ENCODE measurements at regions not wholly inside any gene's neighbourhood (a gene's known extent, or its start where the extent isn't known, plus 50 kb on each side); places are given as distances from the start of the nearest gene placed in this dataset.
"Not testable (repeated sequence)": the region's sequence is repeated elsewhere in the genome, so short reads cannot be mapped to it uniquely, and the experiment has no call there.

- DNase-seq (ENCODE audit: low spot score) = no peak
Observed at GRCh38 chr6:169862043-169862891, 110.8 kb downstream of the ERMARD start.

DNA sequence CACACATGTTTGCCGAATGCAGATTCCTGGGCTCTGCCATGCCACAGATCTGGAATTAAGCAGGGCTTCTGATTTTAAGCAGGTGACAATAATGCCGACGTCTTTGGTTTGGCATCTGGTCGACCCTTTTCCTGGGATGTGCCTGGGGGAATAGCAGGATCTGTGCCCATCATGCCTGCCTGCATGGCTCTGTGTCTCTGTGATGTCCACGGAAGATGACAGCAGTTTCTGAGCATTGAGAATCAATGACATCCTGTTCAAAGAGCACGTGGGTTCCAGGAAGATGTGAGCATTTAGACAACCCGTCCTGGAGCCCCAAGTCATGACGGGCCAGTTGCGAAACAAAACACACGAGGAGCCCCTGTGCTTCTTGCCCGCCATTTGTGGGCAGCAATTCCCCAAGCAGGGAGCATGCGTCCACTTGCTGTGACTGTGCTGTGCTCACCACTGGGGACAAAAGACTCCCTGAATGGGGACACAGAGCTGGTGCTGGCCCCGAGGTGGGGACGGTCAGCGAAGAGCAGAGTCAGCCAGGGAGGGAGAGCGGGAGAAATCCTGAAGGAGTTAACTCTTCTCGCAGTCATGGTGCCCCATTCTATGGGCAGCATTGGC, 110.1 kb downstream of the ERMARD start:
- DNase-seq (ENCODE audit: low spot score) = no peak

DNA sequence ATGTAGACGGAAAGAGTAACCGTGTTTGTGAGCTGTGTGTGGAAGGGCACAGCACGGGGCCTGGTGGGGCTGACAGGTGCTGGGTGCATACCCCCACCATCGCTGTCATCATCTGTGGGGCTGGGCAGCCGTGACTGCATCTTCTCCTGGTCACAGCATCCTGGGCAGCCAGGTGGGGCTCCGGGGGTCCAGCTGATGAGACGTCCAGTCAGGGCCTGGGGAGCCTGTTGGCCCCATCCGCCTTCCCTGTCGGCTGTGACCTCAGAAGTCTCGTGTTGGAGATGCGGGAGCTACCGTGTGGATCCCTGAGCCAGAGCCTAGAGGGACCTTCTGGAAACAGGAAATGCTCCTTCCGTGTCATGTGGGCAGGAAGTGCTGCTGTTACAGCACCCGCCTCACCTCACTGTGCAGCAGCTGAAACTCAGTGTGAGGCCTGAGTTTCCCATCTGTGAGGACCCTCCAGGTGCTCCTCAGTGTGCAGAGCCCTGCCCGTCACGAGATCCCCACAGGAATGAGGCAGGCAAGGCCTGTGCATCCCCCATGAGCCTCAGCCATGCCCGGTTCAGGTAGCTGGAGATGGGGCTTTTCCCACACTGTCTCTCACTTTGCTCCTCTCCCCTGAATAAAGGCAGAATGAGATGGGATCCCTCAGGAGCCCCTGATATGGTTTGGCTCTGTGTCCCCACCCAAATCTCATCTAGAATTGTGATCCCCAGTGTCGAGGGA, 108.7 kb downstream of the ERMARD start:
- no peak for DNase-seq (ENCODE audit: low spot score)

DNA sequence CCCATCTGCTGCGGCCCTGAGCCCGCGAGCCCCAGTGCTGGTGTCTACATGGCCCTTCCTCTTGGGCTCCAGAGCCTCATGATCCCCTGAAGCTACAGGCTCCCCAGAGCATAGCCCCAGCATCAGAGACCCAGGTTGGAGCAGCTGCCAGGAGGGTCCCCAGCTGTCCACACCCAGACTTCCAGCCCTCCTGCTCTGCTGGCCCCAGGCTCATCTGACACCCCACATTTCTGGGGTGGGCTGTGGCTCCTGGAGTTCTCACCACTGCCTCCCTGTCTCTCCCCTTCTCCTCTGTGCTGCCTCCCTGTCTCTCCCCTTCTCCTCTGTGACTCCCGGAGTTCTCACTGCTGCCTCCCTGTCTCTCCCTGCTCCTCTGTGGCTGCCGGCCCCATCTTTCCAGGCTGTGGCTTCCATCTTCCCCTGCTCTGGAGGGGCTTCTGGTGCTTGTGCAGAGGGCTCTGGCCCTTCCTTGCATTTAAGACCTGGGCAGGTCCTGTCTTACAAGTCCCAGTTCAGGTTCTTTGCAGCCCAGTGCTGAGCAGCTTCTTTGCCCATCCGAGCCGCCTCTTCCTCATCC, 108.1 kb downstream of the ERMARD start:
- DNase-seq (ENCODE audit: low spot score) = no peak

DNA sequence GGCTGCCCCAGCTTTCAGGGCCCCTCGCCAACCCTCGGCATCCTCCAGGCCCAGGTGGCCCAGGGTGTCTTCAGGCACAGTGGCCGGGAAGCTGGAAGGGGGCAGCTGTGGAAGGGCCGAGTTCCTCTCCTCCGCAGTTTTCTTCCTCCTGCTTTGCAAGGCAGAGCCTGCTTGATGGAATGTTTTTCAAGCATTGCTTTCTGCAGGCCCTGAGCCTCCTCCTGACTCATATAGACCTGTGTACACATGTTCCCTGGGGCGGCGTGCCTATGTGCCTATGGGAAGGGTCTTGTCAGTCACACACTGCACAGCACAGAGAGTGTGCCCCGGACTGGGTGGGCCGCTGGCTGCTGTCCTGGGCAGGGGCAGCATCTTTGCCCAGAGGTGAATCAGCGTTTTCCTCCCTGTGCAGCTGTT, 107.5 kb downstream of the ERMARD start:
- DNase-seq (ENCODE audit: low spot score) = no peak

GRCh38 chr6:169858293-169858934, 107.0 kb downstream of the ERMARD start:
- DNase-seq (ENCODE audit: low spot score) = no peak

DNA sequence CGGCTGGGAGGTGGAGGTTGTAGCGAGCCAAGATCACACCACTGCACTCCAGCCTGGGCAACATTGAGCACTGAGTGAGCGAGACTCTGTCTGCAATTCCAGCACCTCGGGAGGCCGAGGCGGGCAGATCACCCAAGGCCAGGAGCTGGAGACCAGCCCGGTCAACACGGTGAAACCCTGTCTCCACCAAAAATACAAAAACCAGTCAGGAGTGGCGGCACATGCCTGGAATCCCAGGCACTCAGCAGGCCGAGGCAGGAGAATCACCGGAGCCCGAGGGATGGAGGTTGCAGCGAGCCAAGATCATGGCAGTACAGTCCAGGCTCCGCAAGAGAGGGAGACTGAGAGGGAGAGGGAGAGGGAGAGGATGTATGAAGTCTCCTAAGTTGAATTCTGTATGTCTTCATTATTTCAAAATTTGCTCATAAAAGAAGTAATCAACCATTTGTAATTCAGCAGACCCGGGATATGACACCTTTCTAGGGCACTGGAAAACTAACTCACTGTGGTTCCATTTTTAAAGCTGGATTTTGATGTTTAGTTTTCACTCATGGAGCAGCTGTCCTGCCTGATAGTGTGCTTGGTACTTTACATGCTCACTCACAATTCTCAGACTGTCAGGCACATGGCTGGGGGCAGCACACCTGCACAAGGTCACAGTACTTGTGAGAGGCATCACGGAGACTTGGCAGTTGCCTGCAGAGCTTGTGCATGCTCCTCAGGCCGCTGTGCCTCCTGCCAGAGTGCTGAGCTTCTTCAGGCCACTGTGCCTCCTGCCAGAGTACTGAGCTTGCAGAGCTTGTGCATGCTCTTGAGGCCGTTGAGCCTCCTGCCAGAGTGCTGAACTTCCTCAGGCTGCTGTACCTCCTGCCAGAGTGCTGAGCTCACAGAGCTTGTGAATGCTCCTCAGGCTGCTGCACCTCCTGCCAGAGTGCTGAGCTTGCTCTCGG, 106.2 kb downstream of the ERMARD start:
- DNase-seq (ENCODE audit: low spot score) = no peak

DNA sequence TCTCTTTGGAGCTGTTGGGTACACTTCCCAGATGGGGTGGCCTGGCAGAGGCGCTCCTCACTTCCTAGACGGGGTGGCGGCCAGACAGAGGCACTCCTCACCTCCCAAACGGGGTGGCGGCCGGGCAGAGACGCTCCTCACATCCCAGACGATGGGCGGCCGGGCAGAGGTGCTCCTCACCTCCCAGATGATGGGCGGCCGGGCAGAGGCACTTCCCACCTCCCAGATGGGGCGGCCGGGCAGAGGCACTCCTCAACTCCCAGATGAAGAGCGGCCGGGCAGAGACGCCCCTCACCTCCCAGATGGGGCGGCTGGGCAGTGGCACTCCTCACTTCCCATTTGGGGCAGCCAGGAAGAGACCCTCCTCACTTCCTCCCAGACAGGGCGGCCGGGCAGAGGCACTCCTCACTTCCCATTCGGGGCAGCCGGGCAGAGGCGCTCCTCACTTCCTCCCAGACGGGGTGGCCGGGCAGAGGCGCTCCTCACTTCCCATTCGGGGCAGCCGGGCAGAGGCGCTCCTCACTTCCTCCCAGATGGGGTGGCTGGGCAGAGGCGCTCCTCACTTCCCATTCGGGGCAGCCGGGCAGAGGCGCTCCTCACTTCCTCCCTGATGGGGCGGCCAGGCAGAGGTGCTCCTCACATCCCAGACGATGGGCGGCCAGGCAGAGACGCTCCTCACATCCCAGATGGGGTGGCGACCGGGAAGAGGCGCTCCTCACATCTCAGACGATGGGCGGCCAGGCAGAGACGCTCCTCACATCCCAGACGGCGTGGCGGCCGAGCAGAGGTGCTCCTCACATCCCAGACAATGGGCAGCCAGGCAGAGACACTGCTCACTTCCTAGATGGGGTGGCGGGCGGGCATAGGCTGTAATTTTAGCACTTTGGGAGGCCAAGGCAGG, 105.3 kb downstream of the ERMARD start:
- DNase-seq (ENCODE audit: low spot score) = not testable (repeated sequence)

DNA sequence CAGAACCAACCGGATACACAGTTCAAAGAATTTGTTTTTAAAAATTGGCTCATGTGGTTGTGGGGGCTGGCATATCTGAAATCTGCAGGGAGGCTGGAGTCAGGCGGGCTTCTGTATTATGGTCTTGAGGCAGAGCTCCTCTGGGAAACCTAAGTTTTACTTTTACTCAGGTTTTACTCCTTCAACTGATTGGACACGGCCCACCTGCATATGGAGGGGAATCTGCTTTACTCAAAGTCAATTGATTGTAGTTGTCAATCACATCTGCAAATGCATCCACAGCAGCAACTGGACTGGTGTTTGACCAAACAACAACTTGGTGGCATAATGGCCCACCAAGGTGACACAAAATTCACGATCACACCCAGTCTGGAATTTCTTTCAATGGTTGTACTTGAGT, 103.4 kb downstream of the ERMARD start:
- no peak for DNase-seq (ENCODE audit: low spot score)

DNA sequence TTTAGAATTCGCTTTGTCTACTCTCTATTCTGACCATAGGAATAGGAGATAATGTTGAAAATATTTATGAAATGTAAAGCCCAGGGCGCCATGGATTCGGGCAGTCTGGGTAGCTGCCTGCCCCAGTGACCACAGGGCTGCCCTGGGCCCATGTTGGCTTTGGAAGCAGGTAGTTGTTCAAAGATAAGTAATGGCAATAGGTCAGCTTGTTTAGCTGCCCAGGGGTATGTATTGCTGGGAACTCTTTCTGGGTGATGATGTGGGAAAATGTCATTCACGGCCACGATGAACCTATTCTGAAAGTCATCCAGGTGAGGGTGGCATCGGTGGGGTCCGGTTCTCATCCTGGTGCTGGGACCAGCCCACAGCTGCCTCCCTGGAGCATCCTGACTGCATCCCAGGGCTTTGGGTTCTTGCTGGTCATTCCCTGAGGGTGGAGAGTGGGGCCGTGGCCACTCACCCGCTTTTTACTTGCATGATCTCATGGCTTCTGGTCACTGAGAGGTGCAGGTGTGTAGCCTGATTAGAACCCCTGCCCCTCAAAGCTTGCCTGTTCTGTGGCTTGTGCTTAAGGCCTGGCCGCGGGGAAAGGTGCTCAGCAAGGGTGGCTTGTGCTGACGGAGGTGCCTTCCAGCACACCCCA, 102.8 kb downstream of the ERMARD start:
- DNase-seq (ENCODE audit: low spot score) = no peak

DNA sequence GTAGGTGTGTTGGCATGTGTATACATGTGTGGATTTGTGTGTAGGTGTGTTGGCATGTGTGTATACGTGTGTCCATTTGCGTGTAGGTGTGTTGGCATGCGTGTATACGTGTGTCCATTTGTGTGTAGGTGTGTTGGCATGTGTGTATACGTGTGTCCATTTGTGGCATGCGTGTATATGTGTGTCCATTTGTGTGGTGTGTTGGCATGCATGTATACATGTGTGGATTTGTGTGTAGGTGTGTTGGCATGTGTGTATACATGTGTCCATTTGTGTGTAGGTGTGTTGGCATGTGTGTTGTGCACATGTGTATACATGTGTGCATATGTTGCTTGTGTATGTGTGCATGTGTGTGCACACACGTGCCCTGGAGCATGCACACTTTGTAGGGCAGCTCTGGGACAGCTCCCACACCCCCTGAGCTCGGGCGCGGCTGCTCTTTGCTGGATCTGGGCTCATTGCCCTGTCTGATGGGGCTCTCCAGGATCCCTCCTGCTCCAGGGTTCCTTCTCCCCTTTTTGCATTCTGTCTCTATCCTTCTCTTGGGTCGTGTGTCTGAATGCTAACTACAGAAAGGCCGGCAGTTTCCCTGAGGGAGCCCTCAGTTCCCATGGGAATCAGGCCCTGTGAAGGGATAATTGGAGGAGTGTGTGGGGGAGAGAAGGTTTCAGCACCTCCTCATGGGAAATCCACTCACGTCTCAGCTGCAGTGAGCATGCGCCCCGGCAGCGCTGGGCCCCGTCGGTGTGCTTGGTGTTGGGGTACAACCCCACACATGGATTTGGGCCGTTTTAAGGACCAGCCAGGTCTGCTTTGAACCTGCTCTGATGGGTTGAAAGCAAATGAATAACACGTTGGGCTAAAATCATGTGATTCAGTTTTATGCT, 102.0 kb downstream of the ERMARD start:
- DNase-seq (ENCODE audit: low spot score) = no peak

- no peak for DNase-seq (ENCODE audit: low spot score)
Observed at GRCh38 chr6:169852504-169853195, 101.2 kb downstream of the ERMARD start.

DNA sequence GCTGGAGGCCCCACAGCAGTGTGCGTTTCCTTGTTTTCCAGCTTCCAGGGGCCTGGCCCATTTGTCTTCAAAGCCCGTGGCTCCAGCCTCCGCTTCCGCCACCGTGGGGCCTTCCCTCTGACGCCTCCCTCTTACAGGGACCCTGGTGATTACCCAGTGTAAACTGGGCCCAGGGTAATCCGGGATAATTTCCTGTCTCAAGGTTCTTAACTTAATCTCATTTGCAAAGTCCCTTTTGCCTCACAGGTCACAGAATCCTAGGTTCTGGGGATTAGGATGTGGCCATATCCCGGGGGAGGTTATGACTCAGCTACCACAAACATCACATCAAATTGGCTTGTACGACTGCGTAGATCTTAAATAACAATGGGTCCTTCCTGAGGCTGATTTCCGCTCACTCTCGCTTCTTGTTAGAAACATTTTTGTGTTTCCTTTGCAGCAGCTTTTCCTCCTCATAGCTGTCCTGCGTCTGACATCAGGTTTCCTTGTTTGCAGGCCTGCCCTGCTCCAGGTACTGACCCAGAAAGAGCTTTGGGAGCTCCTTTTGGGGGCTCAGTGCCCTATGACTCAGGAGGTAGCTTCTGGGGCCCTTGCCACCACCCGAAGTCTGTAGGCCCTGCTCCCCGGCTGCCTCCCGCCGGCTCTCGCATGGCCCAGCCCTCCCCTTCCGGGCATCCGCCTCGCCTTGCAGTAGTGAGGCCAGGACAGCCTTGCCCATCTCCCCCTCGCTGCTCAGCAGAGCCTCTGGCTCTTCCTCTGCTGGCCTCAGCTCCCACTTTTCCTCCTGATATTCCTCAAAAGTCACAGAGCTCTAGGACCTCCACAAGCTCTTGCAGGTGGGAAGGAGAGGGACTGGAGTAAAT, 100.5 kb downstream of the ERMARD start:
- no peak for DNase-seq (ENCODE audit: low spot score)

DNA sequence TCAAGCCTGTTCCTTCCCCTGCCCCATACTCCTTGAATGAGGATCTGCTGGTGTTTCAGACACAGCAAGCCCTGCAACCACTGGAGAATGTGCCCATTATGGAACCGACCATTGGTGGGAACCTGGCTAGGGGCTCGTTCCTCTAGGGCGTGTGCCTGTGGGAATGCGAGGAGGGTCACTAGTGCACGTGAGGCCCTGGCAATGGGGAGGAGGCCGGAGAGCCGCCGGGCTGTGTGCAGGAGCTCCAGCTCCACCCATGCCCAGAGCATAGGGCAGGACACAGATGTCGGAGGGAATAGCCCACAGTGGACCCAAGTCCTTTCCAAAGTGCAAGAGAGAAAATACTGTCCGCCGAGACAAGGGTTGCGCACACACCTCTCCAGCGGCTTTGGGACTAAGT, 99.3 kb downstream of the ERMARD start:
- DNase-seq (ENCODE audit: low spot score) = no peak

DNA sequence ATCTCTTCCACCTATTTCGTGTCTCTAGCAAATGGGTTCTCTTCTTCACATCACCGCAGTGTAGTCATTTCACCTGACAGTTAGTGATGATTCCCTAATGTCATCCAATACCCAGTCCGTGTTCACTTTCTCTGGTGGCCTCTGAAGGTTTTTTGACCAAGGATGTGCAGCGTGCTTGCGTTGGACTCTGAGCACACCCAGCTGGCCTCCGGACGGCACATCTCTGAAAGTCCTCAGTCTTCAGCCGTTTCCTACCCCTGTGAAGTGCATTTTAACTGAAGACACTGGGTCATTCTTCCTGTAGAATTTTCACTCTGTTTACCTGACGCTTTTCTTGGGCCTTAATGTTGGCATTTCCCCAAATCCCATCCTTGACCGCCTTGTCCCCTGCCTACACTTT, 98.7 kb downstream of the ERMARD start:
- no peak for DNase-seq (ENCODE audit: low spot score)

DNA sequence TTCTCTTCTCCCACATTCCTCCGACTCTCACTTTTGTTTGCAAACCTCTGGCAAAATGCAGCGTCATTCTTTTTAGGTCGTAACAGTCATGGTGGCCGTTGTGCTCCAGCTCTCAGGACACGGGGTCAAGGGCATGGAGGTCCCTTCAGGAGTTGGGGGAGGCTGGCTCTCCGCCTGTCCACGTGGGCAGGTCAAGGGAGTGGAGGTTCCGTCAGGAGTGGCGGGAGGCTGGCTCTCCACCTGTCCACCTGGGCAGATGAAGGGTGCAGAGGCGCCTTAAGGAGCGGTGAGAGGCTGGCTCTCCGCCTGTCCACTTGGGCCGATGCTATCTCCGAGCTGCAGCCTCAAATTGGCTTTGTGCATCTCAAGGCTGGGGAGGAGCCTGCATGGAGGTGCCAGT, 98.0 kb downstream of the ERMARD start:
- DNase-seq (ENCODE audit: low spot score) = no peak

GRCh38 chr6:169848946-169849345, 97.5 kb downstream of the ERMARD start:
- no peak for DNase-seq (ENCODE audit: low spot score)

Measured in AG08396 (cell line).